ENCODE measurements at regions not wholly inside any gene's neighbourhood (a gene's known extent, or its start where the extent isn't known, plus 50 kb on each side); places are given as distances from the start of the nearest gene placed in this dataset.

GRCh38 chr9:129230302-129230701, 52.2 kb upstream of the IER5L start:
- no TSS peak for BruUV-seq (replicated peaks)
- intact Hi-C loops (cut with micrococcal nuclease; ENCODE audit: unreplicated experiment): no loop called here
- Histone ChIP-seq H3K27ac (ENCODE audit: low read depth, low read length, poor library complexity, severe bottlenecking) (no peak overlapping the region), H3K36me3 (ENCODE audit: insufficient read depth, low read length, poor library complexity, severe bottlenecking) (no peaks in the 10 kb centered on the region), H3K4me3 (ENCODE audit: low read depth, low read length, poor library complexity, severe bottlenecking) (no peak overlapping the region), H3K27me3 (replicated peaks; ENCODE audit: insufficient read depth, low read depth, low read length, poor library complexity) (no peaks in the 10 kb centered on the region), H3K4me1 (ENCODE audit: insufficient read depth, low read length, poor library complexity, severe bottlenecking) (peaks cover 9% of the 10 kb centered on the region), H3K9me3 (ENCODE audit: low read depth, low read length, poor library complexity, severe bottlenecking) (no peaks in the 10 kb centered on the region)
- no peak for DNase-seq (ENCODE audit: low spot score)
- CTCF ChIA-PET: no interaction called here
- POLR2A ChIA-PET (ENCODE audit: low non-redundant PET): no interaction called here
- TF ChIP-seq EZH2 (IDR thresholded peaks at IDR 0.05; ENCODE audit: borderline replicate concordance, low read depth, low read length, poor library complexity, severe bottlenecking): no peak
- TF ChIP-seq, protein P1, sequence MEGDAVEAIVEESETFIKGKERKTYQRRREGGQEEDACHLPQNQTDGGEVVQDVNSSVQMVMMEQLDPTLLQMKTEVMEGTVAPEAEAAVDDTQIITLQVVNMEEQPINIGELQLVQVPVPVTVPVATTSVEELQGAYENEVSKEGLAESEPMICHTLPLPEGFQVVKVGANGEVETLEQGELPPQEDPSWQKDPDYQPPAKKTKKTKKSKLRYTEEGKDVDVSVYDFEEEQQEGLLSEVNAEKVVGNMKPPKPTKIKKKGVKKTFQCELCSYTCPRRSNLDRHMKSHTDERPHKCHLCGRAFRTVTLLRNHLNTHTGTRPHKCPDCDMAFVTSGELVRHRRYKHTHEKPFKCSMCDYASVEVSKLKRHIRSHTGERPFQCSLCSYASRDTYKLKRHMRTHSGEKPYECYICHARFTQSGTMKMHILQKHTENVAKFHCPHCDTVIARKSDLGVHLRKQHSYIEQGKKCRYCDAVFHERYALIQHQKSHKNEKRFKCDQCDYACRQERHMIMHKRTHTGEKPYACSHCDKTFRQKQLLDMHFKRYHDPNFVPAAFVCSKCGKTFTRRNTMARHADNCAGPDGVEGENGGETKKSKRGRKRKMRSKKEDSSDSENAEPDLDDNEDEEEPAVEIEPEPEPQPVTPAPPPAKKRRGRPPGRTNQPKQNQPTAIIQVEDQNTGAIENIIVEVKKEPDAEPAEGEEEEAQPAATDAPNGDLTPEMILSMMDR (conservative IDR thresholded peaks at IDR 0.05; ENCODE audit: low read depth, low read length): no peak
